ENCODE measurements at regions not wholly inside any gene's neighbourhood (a gene's known extent, or its start where the extent isn't known, plus 50 kb on each side); places are given as distances from the start of the nearest gene placed in this dataset.

DNA sequence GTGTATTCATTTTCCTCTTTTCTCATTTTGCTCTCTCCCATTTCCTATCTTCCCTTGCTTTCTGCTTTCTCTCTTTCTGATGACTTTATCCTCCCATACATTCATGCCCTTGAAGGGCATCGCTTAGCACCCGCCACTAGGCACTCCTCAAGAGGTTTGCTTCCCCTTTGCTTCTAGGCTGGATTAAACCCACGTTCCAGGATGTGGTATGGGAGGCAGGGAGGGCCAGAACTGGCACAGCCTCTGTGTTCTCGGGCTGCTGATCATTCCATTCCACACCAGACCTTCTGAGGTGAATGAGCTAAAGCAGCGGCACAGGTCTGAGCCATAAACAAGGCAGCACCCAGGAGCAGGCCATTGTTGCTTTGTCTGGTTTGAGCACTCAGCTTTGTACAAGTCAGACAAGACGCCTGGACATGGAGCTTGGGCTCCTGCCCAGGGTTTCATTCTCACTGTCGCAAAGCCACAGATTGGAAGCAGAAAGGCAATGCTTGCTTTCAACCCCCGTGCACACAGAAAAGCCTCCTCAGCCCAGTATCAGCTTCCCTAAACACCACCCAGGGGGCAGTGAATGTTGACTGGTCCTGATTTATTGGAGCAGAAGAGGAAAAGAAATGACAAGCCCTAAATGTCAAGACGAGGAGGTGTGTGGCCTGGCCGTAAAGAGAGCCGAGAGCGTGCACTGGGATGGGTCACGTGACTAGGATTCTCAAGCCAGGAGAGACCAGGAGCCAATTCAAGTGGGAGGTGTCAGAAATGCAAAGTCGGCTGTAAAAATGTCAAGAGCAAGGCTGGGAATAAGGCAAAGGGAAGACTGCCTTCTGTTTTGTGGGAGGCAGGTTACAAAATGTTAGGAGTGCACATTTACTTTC, 218.0 kb upstream of the SERP2 start (continued):
- TF ChIP-seq, protein P1, sequence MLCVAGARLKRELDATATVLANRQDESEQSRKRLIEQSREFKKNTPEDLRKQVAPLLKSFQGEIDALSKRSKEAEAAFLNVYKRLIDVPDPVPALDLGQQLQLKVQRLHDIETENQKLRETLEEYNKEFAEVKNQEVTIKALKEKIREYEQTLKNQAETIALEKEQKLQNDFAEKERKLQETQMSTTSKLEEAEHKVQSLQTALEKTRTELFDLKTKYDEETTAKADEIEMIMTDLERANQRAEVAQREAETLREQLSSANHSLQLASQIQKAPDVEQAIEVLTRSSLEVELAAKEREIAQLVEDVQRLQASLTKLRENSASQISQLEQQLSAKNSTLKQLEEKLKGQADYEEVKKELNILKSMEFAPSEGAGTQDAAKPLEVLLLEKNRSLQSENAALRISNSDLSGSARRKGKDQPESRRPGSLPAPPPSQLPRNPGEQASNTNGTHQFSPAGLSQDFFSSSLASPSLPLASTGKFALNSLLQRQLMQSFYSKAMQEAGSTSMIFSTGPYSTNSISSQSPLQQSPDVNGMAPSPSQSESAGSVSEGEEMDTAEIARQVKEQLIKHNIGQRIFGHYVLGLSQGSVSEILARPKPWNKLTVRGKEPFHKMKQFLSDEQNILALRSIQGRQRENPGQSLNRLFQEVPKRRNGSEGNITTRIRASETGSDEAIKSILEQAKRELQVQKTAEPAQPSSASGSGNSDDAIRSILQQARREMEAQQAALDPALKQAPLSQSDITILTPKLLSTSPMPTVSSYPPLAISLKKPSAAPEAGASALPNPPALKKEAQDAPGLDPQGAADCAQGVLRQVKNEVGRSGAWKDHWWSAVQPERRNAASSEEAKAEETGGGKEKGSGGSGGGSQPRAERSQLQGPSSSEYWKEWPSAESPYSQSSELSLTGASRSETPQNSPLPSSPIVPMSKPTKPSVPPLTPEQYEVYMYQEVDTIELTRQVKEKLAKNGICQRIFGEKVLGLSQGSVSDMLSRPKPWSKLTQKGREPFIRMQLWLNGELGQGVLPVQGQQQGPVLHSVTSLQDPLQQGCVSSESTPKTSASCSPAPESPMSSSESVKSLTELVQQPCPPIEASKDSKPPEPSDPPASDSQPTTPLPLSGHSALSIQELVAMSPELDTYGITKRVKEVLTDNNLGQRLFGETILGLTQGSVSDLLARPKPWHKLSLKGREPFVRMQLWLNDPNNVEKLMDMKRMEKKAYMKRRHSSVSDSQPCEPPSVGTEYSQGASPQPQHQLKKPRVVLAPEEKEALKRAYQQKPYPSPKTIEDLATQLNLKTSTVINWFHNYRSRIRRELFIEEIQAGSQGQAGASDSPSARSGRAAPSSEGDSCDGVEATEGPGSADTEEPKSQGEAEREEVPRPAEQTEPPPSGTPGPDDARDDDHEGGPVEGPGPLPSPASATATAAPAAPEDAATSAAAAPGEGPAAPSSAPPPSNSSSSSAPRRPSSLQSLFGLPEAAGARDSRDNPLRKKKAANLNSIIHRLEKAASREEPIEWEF (IDR thresholded peaks at IDR 0.05; ENCODE audit: insufficient replicate concordance, low read depth, low read length): no peak
- no peak for TF ChIP-seq HDAC2 (IDR thresholded peaks at IDR 0.05)
- no peak for TF ChIP-seq MXI1 (IDR thresholded peaks at IDR 0.05; ENCODE audit: low read depth, low read length)
- TF ChIP-seq BHLHE40 (IDR thresholded peaks at IDR 0.05; ENCODE audit: borderline replicate concordance in 1 of 2, low read depth in 2 of 2, low read length in 1 of 2): no peak
- TF ChIP-seq ZNF24 (IDR thresholded peaks at IDR 0.05): no peak
- no peak for TF ChIP-seq PML (IDR thresholded peaks at IDR 0.05; ENCODE audit: low read length)
- no peak for TF ChIP-seq CHD1 (IDR thresholded peaks at IDR 0.05; ENCODE audit: low read depth, low read length)
- no peak for TF ChIP-seq TCF3 (IDR thresholded peaks at IDR 0.05; ENCODE audit: borderline replicate concordance, insufficient read depth, low read depth, low read length)
- TF ChIP-seq RAD21 (IDR thresholded peaks at IDR 0.05; ENCODE audit: insufficient read depth, low read depth, low read length): no peak
- TF ChIP-seq, protein P2, sequence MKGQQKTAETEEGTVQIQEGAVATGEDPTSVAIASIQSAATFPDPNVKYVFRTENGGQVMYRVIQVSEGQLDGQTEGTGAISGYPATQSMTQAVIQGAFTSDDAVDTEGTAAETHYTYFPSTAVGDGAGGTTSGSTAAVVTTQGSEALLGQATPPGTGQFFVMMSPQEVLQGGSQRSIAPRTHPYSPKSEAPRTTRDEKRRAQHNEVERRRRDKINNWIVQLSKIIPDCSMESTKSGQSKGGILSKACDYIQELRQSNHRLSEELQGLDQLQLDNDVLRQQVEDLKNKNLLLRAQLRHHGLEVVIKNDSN (IDR thresholded peaks at IDR 0.05; ENCODE audit: borderline replicate concordance, extremely low read length, insufficient read depth, low read depth, low read length): no peak

All from GM12878 (cell line).